ENCODE measurements at regions not wholly inside any gene's neighbourhood (a gene's known extent, or its start where the extent isn't known, plus 50 kb on each side); places are given as distances from the start of the nearest gene placed in this dataset.

DNA sequence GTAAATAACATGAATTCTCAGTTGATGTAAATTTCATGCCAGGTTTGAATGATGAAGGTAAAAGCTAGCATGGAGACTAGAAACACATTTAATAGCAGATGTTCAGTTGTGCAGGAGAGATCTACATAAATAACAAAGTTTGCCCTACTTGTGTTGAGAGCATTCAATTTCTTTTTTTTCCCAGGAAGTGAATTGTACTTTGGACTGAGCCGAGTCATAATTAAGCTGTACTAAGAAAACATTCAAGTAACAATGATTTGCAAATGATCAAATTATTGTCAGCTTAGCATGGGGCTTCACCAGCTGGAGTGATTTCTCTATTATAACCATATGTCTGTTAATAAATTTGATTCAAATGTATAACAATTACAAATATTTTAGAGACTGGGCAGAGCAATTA is 893.5 kb upstream of the MAP3K7 start:
- H2BK5ac ChIP-seq (ENCODE audit: insufficient read length, low read length): no peak overlapping the region
- Mint-ChIP-seq H3K4me3 (no peak overlapping the region), H3K27ac (no peak overlapping the region), H3K4me1 (peaks cover 4 to 6% of the 10 kb centered on the region in 2 experiments; a peak in 3 of 4 replicates), H3K27me3 (ENCODE audit: low read depth) (no peaks in the 10 kb centered on the region; the same call in 1 of the 2 replicates), H3K9me3 (no peaks in the 10 kb centered on the region), H3K36me3 (ENCODE audit: insufficient read depth in 1 of 3, low read depth in 3 of 3) (no peaks in the 10 kb centered on the region)
- no peak overlapping the region for H3K56ac ChIP-seq (ENCODE audit: insufficient read length, low read depth, low read length)
- H3K23ac ChIP-seq (ENCODE audit: insufficient read length, low read depth, low read length): no peak overlapping the region
- no peaks in the 10 kb centered on the region for H3K79me1 ChIP-seq (ENCODE audit: insufficient read depth, low read depth, low read length, poor library complexity, severe bottlenecking)
- H4K5ac ChIP-seq (ENCODE audit: insufficient read length, low read depth, low read length): no peak overlapping the region
- no peak overlapping the region for H3K4ac ChIP-seq (ENCODE audit: low read depth, low read length)
- H2BK20ac ChIP-seq (ENCODE audit: low read depth, low read length, poor library complexity, severe bottlenecking): no peak overlapping the region
- no peak overlapping the region for H2AFZ ChIP-seq (ENCODE audit: low read length)
- H3K14ac ChIP-seq (ENCODE audit: insufficient read depth, low read length): no peak overlapping the region
- no peaks in the 10 kb centered on the region for H3K27me3 ChIP-seq (ENCODE audit: insufficient read depth, low read length)
- no peaks in the 10 kb centered on the region for H4K20me1 ChIP-seq (ENCODE audit: control insufficient read depth, insufficient read depth, insufficient read length)
- H4K8ac ChIP-seq (replicated peaks; ENCODE audit: insufficient read length, low read depth, low read length): no peak overlapping the region
- H3K4me2 ChIP-seq (ENCODE audit: insufficient read depth, insufficient read length, low read length): no peak overlapping the region
- no peak overlapping the region for H3T11ph ChIP-seq (ENCODE audit: low read length)
- H2BK120ac ChIP-seq (ENCODE audit: low read depth, low read length, poor library complexity, severe bottlenecking): no peak overlapping the region
- H3K27ac ChIP-seq (ENCODE audit: insufficient read length, low read depth, low read length): no peak overlapping the region
- no CpG with 5 or more reads among the region's 1 CpG for WGBS (ENCODE audit: extremely low coverage, insufficient read length, low lambda C conversion rate)
- no peak for DNase-seq
- no peaks in the 10 kb centered on the region for H3K4me1 ChIP-seq (ENCODE audit: insufficient read depth, low read length)
- no peak overlapping the region for H2BK15ac ChIP-seq (ENCODE audit: low read depth, low read length)
- H2AK5ac ChIP-seq (ENCODE audit: insufficient read length, low read length): no peak overlapping the region
- H3K23me2 ChIP-seq (ENCODE audit: insufficient read length, low read depth, low read length, poor library complexity, severe bottlenecking): no peaks in the 10 kb centered on the region
- H3K9ac ChIP-seq (ENCODE audit: extremely low read depth, insufficient read length, low read length): no peak overlapping the region
- no peaks in the 10 kb centered on the region for H3K79me2 ChIP-seq (ENCODE audit: insufficient read depth, low read length)
- H2BK12ac ChIP-seq (ENCODE audit: insufficient read length, low read depth, low read length): no peak overlapping the region
- H3K18ac ChIP-seq (ENCODE audit: insufficient read length, low read depth, low read length): no peak overlapping the region
- no peaks in the 10 kb centered on the region for H3K9me3 ChIP-seq (ENCODE audit: control insufficient read depth, low read depth, low read length)
- TF ChIP-seq, protein P1, sequence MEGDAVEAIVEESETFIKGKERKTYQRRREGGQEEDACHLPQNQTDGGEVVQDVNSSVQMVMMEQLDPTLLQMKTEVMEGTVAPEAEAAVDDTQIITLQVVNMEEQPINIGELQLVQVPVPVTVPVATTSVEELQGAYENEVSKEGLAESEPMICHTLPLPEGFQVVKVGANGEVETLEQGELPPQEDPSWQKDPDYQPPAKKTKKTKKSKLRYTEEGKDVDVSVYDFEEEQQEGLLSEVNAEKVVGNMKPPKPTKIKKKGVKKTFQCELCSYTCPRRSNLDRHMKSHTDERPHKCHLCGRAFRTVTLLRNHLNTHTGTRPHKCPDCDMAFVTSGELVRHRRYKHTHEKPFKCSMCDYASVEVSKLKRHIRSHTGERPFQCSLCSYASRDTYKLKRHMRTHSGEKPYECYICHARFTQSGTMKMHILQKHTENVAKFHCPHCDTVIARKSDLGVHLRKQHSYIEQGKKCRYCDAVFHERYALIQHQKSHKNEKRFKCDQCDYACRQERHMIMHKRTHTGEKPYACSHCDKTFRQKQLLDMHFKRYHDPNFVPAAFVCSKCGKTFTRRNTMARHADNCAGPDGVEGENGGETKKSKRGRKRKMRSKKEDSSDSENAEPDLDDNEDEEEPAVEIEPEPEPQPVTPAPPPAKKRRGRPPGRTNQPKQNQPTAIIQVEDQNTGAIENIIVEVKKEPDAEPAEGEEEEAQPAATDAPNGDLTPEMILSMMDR (conservative IDR thresholded peaks at IDR 0.05): no peak
- no peak overlapping the region for H4K91ac ChIP-seq (ENCODE audit: insufficient read length, low read depth, low read length)

All from H9 (cell line).